ENCODE measurements at regions not wholly inside any gene's neighbourhood (a gene's known extent, or its start where the extent isn't known, plus 50 kb on each side); places are given as distances from the start of the nearest gene placed in this dataset.

DNA sequence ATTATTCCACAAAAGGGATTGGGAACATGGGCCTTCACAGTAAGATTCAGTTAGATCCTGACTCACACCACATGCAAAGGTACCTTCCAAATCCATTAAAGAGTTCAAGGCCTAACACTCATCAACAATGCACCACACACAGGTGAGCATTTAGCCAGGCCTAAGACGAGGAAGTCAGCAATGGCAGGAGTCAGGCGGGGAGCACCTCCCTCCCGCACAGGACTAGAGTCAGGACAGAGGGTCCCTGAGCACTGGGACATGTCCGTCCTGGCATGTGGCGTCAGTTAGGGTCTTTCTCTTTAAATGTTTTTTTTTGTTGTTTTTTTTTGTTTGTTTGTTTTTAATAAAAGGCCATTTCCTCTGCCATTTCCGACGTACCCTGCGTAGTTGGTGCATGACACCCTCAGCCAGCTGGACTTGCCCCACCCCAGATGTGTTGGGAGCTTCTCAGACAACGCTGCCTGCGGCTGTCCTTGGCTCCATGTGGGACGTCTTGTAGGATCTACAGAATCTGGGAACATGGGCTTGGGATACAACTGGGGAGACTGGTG is 1458.6 kb downstream of the BRD1 start:
- Histone ChIP-seq H3K4me2 (ENCODE audit: unreplicated experiment) (no peak overlapping the region), H3K9me2 (ENCODE audit: insufficient read depth) (no peaks in the 10 kb centered on the region), H3F3A (ENCODE audit: insufficient read depth) (no peaks in the 10 kb centered on the region), H3K36me3 (ENCODE audit: low read depth) (no peaks in the 10 kb centered on the region), H4K20me1 (ENCODE audit: insufficient read depth) (no peaks in the 10 kb centered on the region), H3K27ac (no peak overlapping the region), H3K79me2 (ENCODE audit: insufficient read depth) (no peaks in the 10 kb centered on the region), H3K4me1 (ENCODE audit: insufficient read depth) (no peaks in the 10 kb centered on the region), H3K9ac (no peak overlapping the region), H3K27me3 (replicated peaks; ENCODE audit: insufficient read depth) (no peaks in the 10 kb centered on the region), H3K9me3 (ENCODE audit: low read depth) (no peaks in the 10 kb centered on the region), H2AFZ (no peak overlapping the region), H3K4me3 (no peak overlapping the region)
- in situ Hi-C loops (cut with MboI), result no loop called here
- DNase-seq, result no peak
- 58 to 67% methylated on average over 11 of the region's 11 CpGs for WGBS, 2 experiments (ENCODE audit: low coverage in 1 of 2, low lambda C conversion rate in 2 of 2, missing lambda C conversion rate in 2 of 2)
- TF ChIP-seq EZH2 (IDR thresholded peaks at IDR 0.05; ENCODE audit: insufficient read depth, poor library complexity, severe bottlenecking), result no peak

DNA sequence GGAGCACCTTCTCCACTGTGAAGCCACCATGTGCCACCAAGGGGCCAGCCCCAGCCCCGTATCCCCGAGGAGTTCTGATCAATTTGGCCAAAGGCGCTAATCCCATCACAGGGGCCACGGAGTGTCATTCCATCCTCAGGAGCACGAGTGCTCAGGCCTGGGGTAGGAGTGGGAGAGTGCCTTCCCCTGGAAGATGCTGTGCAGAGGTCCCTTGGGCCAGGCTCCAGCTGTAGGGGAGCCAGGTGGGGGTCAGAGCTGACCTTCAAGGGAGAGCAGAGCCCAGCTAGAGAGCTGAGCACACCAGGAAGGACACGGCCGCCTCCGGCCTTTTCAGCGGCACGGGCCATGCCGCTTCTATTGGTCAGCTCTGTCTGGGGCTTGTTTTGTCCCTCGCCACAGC is 1459.9 kb downstream of the BRD1 start:
- WGBS, 2 experiments (ENCODE audit: low coverage in 1 of 2, low lambda C conversion rate in 2 of 2, missing lambda C conversion rate in 2 of 2), result 30 to 39% methylated on average over 12 of the region's 12 CpGs
- in situ Hi-C loops (cut with MboI), result no loop called here
- H3K79me2 ChIP-seq (ENCODE audit: insufficient read depth), result no peaks in the 10 kb centered on the region
- H3K36me3 ChIP-seq (ENCODE audit: low read depth), result no peaks in the 10 kb centered on the region
- H3K4me2 ChIP-seq (ENCODE audit: unreplicated experiment), result no peak overlapping the region
- DNase-seq, result no peak
- H3F3A ChIP-seq (ENCODE audit: insufficient read depth), result no peaks in the 10 kb centered on the region
- no peaks in the 10 kb centered on the region for H4K20me1 ChIP-seq (ENCODE audit: insufficient read depth)
- H3K27ac ChIP-seq, result no peak overlapping the region
- H2AFZ ChIP-seq, result no peak overlapping the region
- H3K9me3 ChIP-seq (ENCODE audit: low read depth), result no peaks in the 10 kb centered on the region
- no peaks in the 10 kb centered on the region for H3K4me1 ChIP-seq (ENCODE audit: insufficient read depth)
- H3K4me3 ChIP-seq, result no peak overlapping the region
- no peaks in the 10 kb centered on the region for H3K9me2 ChIP-seq (ENCODE audit: insufficient read depth)
- no peak overlapping the region for H3K9ac ChIP-seq
- no peak for TF ChIP-seq EZH2 (IDR thresholded peaks at IDR 0.05; ENCODE audit: insufficient read depth, poor library complexity, severe bottlenecking)
- no peak for TF ChIP-seq EZH2phosphoT487 (IDR thresholded peaks at IDR 0.05; ENCODE audit: insufficient read depth, low read depth)
- H3K27me3 ChIP-seq (replicated peaks; ENCODE audit: insufficient read depth), result no peaks in the 10 kb centered on the region

DNA sequence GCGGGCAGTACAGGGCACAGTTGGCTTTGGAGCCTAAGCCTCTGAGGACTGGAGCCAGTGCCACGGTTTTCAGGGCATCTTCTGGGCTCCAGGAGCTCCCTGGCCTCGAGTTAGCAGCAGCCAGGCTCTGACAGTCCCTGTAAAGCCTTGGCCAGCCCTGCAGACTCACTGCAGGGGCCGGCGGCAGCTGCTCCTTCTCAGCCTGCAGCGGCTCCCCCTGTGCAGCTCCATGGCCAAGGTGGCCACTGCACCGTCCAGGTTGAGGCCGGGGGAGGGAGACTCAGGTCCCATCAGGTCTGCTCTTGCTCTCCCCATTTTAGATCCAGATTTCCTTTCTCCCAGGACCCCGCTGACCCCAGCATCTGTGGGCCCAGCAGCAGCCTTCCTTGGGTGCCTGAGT is 1461.1 kb downstream of the BRD1 start:
- no peak overlapping the region for H3K27ac ChIP-seq
- 49 to 55% methylated on average over 9 of the region's 9 CpGs for WGBS, 2 experiments (ENCODE audit: low coverage in 1 of 2, low lambda C conversion rate in 2 of 2, missing lambda C conversion rate in 2 of 2)
- no peaks in the 10 kb centered on the region for H3K4me1 ChIP-seq (ENCODE audit: insufficient read depth)
- no peak overlapping the region for H3K4me2 ChIP-seq (ENCODE audit: unreplicated experiment)
- no peak overlapping the region for H2AFZ ChIP-seq
- H3F3A ChIP-seq (ENCODE audit: insufficient read depth), result no peaks in the 10 kb centered on the region
- no peak overlapping the region for H3K4me3 ChIP-seq
- DNase-seq, result no peak
- H3K36me3 ChIP-seq (ENCODE audit: low read depth), result no peaks in the 10 kb centered on the region
- H3K9ac ChIP-seq, result no peak overlapping the region
- no peaks in the 10 kb centered on the region for H3K9me3 ChIP-seq (ENCODE audit: low read depth)
- no peaks in the 10 kb centered on the region for H3K9me2 ChIP-seq (ENCODE audit: insufficient read depth)
- H3K27me3 ChIP-seq (replicated peaks; ENCODE audit: insufficient read depth), result no peaks in the 10 kb centered on the region
- in situ Hi-C loops (cut with MboI), result no loop called here
- TF ChIP-seq EZH2phosphoT487 (IDR thresholded peaks at IDR 0.05; ENCODE audit: insufficient read depth, low read depth) (no peak), EZH2 (IDR thresholded peaks at IDR 0.05; ENCODE audit: insufficient read depth, poor library complexity, severe bottlenecking) (no peak)
- no peaks in the 10 kb centered on the region for H3K79me2 ChIP-seq (ENCODE audit: insufficient read depth)
- no peaks in the 10 kb centered on the region for H4K20me1 ChIP-seq (ENCODE audit: insufficient read depth)

DNA sequence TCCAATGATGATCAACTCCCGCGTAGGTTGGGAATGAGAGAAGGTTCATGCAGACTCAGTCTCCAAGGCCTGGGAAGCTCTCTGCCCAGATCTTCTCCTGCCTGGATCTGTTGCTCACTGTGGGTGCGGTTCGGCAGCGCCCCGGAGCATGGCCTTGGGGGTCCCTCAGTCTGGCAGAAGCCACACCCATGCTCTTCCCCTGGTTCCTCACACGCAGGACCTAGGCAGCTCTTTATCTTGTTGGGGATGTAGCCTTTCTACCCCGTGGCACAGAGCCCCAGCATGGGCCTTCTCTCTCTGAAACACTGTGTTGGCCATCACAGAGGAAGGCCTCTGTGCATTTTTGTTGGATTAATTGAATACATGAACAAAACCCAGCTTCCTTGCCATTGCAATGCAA is 1461.6 kb downstream of the BRD1 start:
- no peak overlapping the region for H3K9ac ChIP-seq
- no peaks in the 10 kb centered on the region for H3F3A ChIP-seq (ENCODE audit: insufficient read depth)
- no peaks in the 10 kb centered on the region for H4K20me1 ChIP-seq (ENCODE audit: insufficient read depth)
- H3K4me1 ChIP-seq (ENCODE audit: insufficient read depth), result no peaks in the 10 kb centered on the region
- no peaks in the 10 kb centered on the region for H3K9me2 ChIP-seq (ENCODE audit: insufficient read depth)
- H2AFZ ChIP-seq, result no peak overlapping the region
- TF ChIP-seq EZH2phosphoT487 (IDR thresholded peaks at IDR 0.05; ENCODE audit: insufficient read depth, low read depth), result no peak
- no peak for TF ChIP-seq EZH2 (IDR thresholded peaks at IDR 0.05; ENCODE audit: insufficient read depth, poor library complexity, severe bottlenecking)
- no peak overlapping the region for H3K4me3 ChIP-seq
- no peak overlapping the region for H3K27ac ChIP-seq
- H3K36me3 ChIP-seq (ENCODE audit: low read depth), result no peaks in the 10 kb centered on the region
- H3K9me3 ChIP-seq (ENCODE audit: low read depth), result no peaks in the 10 kb centered on the region
- no peaks in the 10 kb centered on the region for H3K79me2 ChIP-seq (ENCODE audit: insufficient read depth)
- in situ Hi-C loops (cut with MboI), result no loop called here
- WGBS, 2 experiments (ENCODE audit: low coverage in 1 of 2, low lambda C conversion rate in 2 of 2, missing lambda C conversion rate in 2 of 2), result 71 to 73% methylated on average over 8 of the region's 8 CpGs
- no peaks in the 10 kb centered on the region for H3K27me3 ChIP-seq (replicated peaks; ENCODE audit: insufficient read depth)
- no peak for DNase-seq
- H3K4me2 ChIP-seq (ENCODE audit: unreplicated experiment), result no peak overlapping the region

GRCh38 chr22:48365386-48365785 is 1462.3 kb downstream of the BRD1 start:
- DNase-seq, result no peak
- H3K9me3 ChIP-seq (ENCODE audit: low read depth), result no peaks in the 10 kb centered on the region
- H3K9me2 ChIP-seq (ENCODE audit: insufficient read depth), result no peaks in the 10 kb centered on the region
- H3K36me3 ChIP-seq (ENCODE audit: low read depth), result no peaks in the 10 kb centered on the region
- no peak for TF ChIP-seq EZH2 (IDR thresholded peaks at IDR 0.05; ENCODE audit: insufficient read depth, poor library complexity, severe bottlenecking)
- TF ChIP-seq EZH2phosphoT487 (IDR thresholded peaks at IDR 0.05; ENCODE audit: insufficient read depth, low read depth), result no peak
- 37 to 52% methylated on average over 3 to 4 of the region's 4 CpGs for WGBS, 2 experiments (ENCODE audit: low coverage in 1 of 2, low lambda C conversion rate in 2 of 2, missing lambda C conversion rate in 2 of 2)
- no peaks in the 10 kb centered on the region for H4K20me1 ChIP-seq (ENCODE audit: insufficient read depth)
- H3K27ac ChIP-seq, result no peak overlapping the region
- H3K79me2 ChIP-seq (ENCODE audit: insufficient read depth), result no peaks in the 10 kb centered on the region
- in situ Hi-C loops (cut with MboI), result no loop called here
- no peak overlapping the region for H3K9ac ChIP-seq
- H2AFZ ChIP-seq, result no peak overlapping the region
- no peak overlapping the region for H3K4me2 ChIP-seq (ENCODE audit: unreplicated experiment)
- no peaks in the 10 kb centered on the region for H3K4me1 ChIP-seq (ENCODE audit: insufficient read depth)
- no peak overlapping the region for H3K4me3 ChIP-seq
- no peaks in the 10 kb centered on the region for H3K27me3 ChIP-seq (replicated peaks; ENCODE audit: insufficient read depth)
- H3F3A ChIP-seq (ENCODE audit: insufficient read depth), result no peaks in the 10 kb centered on the region
